Muscle of arm (tissue), 1 donor: ENCODE measurements at regions not wholly inside any gene's neighbourhood (a gene's known extent, or its start where the extent isn't known, plus 50 kb on each side); places are given as distances from the start of the nearest gene placed in this dataset.
A peak's percentile ranks its signal among the peaks of the same experiment; 100 is the strongest.

Experiments used
- DNase-seq: peaks from one replicate; pipeline ENCODE4 v3.0.0-alpha.2; 2013

DNA sequence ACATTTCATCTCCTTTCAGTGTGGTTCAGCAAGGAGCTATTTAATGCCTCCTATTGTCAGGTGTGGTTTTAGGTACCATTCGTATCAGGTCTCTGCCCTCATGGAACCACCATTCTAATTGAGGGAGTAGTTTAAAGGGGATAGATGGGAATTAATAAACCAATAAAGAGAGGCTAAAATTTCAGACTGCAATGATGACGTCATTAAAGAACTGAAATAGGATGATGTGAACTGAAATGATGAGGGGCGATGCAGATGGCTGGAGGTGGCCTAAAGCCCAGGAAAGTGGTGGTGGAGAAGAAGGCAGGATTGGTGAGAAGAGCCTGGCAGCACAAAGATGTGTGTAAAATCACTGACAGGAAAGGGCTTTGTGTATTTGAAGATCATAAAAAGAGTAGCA is 148.9 kb upstream of the RBFOX1 start:
- no peak for DNase-seq

DNA sequence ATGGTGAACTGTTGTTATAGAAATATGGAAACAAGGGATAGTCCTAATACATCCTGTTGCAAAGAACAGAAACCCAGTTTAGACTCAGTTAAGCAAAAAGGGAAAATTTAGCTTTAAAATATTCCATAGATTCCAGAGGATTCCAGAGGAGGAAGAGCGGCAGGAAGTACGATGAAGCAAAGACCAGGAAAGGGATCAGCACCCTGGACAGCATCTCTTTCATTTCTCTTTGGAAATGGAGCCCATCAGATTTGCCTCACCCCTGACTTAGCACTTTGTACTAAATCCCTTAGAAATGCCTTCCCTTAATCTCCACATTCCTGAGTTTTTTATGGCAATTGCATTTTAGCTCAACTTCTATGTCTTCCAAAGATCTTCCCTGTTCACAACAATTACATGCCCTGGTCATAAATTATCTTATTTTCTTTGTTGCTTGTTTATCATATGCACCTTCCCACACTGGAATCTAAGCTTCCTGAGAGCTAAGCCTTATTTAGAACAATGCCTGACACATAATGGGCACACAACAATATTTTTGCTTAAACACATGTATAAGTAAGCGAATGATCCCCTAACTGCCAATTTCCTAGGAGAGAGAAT is 150.0 kb upstream of the RBFOX1 start:
- DNase-seq = peak; percentile 2

DNA sequence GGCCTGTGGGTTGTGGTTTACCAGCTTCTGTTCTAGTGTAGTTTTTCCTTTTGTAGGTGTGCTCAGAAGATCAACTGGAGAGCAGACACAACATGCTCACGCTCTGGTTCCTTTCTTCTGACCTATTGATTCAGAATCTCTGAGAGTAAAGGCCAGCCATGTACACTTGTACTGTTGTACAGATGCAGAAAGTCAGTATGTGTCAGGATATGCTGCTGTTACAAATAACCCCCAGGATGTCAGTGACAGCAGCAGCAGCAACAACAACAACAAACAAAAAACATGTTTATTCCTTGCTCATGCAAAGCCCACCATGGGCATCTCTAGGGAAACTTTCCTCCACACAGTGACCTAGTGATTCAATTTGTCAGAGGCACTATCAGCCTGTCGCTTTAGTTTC is 154.8 kb upstream of the RBFOX1 start:
- no peak for DNase-seq

DNA sequence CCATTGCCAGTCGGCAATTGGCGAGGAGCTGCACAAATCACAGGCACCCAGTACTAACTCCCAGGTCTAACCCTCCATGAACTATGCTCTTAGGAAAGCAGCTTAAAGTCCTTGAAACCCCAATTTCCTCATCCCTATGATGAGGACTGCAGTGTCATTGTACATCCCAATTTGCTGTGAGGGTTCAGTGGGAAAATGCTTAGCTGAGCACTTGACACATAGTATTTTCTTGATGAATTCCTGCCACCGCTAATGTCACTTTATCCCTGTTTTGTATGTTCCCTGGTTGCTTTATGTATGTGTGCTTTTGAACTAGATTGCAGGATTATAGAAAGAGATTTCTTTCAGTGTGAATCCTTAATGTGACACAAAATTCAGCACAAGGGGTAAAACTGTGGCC is 161.5 kb upstream of the RBFOX1 start:
- DNase-seq = no peak

DNA sequence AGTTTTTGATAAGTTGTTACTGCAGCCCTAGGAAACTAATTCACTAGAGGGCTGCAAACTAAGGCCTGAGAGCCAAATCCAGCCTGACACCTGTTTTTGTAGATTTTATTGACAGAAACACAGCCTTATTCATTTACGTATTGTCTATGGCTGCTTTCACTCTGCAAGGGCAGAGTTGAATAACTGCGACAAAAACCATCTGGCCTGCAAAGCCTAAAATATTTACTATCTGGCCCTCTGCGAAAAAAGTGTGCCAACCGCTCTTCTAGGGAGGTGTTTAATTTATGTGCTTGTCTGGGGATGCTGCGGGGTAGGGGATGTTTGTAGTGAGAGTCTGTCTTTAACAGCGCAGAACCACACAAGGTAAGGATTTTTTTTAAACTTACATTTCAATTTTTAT is 165.0 kb upstream of the RBFOX1 start:
- DNase-seq = no peak

DNA sequence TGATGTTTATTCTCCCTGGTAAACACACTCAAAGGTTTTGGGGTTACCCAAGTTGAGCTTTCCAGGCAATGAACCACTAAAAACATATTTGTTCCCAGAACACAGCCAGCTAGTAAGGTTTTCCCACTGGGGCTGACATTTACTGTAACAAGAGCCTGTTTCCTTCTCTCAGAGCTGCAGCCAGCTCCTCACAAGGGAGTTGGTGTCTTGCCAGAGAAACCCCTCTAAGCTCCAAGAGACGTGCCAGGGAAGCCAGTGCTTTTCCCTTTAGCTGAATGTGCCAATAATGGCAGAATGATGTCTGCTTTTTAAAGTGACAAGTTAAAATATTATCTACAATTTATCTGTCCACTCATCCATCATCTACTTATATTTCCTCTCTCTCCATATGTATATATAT is 170.8 kb upstream of the RBFOX1 start:
- DNase-seq = no peak

DNA sequence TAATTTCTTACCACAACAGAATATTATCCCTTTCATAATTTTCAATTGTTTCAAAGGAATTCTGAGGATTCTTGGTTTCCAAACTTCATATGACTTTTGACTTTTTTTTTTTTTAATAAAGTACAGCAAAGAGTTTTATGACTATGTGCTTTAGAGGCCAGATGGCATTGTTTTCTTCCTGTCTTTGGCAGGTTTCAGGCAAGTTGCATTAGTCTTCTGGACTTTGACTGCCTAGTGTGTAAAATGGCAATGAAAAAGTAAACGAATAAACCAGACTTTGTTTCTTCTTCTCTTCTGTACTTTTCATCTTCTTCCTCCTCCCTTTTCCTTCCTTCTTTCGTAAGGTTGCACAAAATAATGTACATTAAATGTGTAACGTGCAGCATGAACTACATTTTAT is 172.6 kb upstream of the RBFOX1 start:
- no peak for DNase-seq

DNA sequence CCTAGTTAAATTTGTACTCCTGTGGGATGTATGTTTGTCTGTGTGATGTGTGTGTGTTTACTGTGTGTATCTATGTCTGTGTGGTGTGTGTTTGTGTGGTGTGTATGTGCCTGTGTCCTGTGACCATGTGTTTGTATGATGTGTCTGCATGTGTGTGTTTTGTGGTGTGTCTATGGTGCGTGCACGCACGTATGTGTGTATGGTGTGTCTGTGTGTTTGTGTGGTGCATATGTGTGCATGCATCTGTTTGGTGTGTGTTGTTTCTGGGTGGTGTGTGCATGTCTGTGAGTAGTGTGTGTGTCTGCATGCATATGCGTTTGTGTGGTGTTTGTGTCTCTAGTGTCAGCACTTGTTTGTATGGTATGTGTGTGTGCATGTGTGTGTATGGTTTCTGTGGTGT is 174.2 kb upstream of the RBFOX1 start:
- DNase-seq = no peak

DNA sequence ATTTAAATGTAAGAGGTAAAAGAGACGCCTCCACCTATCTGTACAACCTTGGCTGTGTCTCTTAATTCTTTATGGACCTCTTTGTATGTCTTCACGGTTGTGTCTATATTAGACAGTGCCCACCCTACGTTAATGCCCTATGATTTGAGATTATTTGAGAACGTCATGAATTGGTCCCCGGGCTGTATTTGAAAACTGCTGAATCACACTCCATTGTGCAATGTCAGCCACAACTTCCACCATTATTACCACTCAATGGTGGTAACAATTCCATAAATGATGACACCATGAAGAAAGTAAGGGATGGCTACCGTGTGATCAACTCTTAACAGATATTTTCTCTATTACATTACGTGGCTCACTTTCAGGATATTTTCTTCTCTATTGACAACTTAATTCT is 182.4 kb upstream of the RBFOX1 start:
- DNase-seq = no peak

DNA sequence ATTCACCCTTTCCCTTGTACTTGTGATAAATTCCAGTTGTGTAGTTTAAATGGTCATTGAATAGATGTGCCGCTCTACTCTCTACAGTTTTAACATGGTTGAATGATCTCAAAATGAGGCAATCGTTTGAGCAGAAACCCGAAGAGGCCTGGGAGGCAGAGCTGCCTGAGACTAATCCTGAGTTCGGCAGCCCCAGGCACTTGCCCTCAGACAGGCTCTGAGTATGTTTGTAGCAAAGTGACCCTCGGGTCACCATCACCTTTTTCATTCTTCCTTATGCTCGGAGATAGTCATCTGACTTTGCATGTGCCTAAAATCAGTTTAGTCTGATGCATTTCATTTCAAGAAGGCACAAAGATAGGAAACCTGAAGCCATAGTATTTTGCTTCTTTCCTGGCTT is 184.0 kb upstream of the RBFOX1 start:
- no peak for DNase-seq

DNA sequence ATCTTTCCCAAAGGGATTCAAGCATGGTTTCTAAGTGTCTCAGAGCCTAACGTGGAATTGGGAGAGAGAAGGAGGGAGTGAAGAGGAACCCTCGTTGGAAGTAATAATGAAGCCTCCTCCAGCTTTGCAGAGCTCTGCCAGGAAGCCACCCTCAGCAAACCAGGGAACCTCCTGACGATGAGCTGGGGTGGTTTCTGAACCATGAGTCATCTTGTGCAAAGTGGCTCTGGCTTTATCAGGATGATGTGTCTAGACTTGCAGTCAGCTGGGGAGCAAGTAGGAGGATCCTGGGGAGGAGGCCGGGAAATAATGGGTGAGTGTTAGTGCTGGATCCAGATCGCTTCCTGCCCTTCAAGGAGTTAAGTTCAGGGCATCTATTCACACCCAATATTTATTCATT is 191.7 kb upstream of the RBFOX1 start:
- DNase-seq = no peak

DNA sequence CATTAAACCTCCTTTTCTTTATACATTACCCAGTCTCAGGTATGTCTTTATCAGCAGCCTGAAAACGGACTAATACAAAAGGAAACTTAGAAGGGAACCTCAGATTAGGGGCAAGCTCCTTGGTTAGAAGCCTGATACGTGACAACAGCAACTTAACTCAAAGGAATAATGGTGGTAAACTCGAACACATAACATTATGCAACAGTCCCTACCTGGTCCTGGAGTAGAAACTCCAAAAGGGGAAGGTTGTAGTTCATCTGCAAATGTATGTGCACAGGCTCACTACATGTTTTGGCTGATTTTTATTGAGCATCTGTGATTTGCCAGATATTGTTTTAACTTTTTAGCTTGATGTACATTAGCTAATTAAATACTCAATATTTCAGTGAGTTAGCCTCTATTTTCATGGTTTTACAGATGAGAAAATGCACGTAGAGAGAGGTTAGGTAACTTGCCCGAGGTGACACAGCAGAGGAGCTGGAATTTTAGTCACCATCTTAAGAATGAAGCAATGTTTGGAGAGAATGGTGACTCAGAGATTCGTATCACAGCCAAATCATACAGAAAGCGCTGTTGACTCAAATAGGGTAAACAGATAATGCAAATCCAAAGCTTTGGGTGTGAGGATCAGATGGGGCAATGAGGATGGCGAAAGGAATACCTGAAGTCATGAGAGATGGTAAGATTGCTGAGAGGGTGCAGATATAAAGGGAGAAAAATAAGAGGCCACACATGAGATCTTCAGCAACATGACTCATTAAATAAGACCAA is 194.9 kb upstream of the RBFOX1 start:
- DNase-seq = no peak

DNA sequence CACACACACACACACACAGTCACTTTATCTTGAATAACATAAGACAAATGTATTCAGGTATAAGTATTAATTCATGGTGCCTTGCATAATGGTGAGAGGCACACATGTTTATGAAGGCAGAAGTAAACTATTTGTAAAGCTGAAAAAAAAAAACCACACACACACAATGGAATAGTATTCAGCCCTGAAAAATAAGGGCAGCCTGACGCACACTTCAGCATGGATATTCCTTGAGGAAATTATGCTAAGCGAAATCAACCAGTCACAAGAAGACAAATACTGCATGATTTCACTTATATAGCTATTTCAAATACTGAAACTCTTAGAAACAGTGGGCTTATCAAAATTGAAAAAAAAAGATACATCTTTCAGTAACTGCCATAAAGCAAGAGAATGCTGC is 200.2 kb upstream of the RBFOX1 start:
- no peak for DNase-seq

DNA sequence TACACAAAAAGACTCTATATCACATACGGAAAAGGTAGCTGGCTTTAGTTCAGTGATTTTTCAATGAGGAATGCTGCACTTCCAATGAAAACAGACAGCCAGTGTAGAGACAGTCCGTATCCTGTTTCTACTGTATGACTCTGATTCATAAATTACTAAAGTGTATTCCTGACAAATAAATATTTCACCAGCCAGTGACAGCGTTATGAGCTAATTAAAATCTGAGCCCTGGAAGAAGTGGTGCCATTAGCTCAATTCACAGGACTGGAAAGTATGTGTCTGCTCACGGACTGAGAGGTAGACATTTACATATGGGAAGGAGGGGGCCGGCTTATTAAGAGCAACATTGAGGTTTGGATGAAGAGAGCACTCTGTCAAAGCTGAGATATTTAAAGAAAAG is 207.9 kb upstream of the RBFOX1 start:
- no peak for DNase-seq

DNA sequence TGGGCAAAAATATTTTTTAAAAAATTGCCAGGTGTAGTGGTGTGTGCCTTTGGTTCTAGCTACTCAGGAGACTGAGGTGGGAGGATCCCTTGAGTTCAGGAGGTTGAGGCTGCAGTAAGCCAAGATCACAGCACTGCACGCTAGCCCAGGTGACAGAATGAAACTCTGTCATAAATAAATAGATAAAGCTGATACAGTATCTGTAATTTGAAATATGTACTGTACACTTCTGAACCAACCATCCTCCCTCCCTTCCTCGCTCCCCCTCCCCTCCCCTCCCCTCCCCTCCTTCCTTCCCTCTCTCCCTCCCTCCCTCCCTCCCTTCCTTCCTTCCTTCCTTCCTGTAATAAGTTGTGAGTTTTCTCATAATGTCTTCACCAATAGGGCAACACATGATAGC is 208.4 kb upstream of the RBFOX1 start:
- no peak for DNase-seq

DNA sequence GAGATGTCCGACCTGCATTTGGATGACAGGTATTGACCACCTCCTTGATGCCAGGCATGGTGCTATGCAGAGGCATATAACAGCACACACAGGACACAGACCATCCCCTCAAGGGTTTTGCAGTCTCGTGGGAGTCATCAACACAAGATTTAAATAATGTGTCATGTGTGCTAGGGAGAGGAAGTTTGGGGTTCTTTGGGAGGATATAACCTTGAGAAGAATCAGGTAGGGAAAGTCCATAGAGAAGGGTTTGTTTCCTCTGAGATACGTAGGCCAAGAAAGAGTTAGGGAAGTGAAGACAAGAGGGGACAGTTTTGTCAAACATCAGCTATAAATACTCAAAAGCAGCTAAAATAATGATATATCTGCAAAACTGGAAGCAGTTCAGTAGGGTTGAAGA is 215.9 kb upstream of the RBFOX1 start:
- DNase-seq = no peak

DNA sequence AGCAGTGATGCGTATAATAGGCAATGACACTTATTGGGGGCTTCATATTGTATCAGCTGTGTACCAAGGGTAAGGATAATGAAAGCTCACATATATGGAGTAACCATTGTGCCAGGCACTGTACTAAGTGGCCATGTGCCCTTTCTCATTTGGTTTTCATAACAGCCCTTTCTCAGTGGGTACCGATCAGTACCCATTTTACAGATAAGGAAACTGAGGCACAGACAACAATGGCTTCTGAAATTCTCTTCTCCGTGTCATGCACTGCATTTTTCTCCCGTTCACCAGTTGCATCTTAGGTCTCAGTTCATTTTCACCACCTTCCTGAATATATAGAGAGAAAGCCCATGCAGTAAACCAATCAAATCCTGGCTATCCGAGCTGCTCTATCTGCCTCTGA is 216.7 kb upstream of the RBFOX1 start:
- DNase-seq = no peak

DNA sequence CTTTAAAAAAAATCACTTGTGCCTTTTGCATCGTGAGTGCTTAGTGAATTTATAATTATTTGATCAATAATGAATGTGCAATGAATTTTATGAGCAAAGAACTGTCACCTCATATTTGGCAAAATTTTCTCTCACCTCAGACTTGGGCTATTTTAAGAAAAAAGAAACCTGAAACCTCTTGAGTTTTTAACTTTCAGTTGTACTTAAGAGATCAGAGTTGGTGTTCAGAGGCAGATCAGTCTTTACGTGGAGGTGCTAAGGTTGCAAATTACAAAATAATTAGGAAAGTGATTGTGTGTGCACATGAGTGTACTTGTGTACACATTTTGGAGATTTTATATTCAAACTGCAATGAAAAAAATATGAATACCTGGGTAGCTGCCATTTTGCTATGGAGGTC is 218.7 kb upstream of the RBFOX1 start:
- no peak for DNase-seq

DNA sequence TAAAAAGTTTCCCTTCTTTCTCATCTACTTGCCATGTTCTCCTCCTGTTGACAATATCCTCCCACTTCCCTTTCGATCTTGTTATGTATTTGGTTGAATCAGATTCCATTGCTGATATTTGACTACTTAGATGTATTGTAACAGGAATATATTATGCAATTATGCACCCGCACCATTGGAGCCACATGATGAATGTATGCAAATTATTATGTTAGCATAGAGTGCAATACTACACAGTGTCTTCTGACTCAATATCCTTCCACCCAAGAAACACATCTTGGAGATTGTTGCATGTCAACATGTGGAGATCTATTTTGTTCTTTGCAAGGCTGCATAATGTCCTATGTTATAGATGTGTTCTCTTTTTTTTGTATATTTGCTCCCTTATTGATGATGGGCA is 219.2 kb upstream of the RBFOX1 start:
- no peak for DNase-seq

DNA sequence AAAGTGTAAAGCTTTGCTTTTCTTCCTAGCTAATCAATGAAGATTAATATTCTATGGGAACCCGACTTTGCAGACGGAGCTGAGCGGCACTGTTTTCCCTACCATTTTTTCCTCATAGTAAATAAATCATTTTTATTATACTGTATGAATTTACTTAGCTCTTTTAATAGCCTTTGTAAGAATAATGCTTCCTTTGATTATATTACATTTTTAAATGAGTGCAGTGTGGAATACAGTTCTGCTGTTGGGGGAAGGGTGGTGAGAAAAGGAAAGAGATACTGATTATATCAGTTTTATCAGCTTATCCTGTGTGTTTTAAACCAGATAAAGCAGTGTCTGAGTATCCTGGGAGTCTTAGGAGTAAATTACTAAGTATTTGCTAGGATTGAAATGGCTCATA is 221.4 kb upstream of the RBFOX1 start:
- DNase-seq = no peak

DNA sequence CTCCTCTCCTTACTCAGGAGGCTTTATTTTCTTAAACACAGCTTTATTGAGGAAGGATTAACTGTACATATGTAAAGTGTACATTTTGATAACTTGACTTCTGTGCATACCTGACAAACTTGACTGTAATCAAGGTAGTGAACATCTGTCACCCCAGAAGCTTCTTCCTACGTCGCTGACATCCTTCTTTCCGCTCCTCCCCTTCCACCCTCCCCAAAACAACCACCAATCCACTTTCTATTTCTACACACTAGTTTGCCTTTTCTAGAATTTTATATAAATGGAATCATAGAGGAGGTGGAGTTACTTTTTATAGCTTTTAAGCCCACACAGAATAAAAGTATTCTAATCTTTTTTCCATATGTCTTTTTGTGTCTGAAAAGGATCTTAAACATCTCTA is 225.2 kb upstream of the RBFOX1 start:
- no peak for DNase-seq

DNA sequence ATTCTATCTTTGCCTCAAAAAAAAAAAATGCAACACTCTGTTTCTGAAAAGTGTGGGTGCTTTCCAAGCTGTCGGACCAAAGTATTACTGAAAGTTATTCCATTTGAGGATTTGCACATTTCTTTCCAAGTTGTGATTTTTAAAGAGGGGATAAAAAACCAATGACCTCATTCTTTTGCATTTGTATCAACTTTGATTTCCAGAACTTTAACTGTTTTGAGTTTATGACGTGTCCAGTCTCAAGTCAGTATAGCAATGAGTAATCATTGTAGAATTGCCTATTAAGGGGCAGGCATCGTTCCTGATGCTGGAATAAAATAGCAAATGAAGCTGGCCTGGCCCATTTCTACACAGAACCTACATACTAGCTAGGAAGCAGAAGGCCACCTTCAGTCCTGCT is 229.6 kb upstream of the RBFOX1 start:
- no peak for DNase-seq

DNA sequence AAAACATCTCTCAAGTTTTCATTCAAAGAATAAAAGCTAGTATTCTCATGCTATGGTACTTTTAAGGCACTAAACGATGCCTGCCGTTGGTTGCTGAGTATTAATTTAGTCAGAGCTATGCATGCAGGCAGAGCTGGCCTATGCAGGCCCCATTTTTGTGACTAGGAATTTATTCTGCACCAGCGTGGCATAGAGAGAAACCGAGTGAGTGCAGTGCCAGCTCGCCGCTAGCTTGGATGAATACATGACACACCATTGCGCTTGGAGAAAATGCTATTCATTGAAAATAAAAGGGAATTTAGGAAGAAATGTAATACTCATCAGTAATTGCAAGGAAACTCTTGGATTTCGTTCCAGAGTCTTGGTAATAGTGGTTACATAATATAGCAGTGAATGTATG is 231.6 kb upstream of the RBFOX1 start:
- no peak for DNase-seq

DNA sequence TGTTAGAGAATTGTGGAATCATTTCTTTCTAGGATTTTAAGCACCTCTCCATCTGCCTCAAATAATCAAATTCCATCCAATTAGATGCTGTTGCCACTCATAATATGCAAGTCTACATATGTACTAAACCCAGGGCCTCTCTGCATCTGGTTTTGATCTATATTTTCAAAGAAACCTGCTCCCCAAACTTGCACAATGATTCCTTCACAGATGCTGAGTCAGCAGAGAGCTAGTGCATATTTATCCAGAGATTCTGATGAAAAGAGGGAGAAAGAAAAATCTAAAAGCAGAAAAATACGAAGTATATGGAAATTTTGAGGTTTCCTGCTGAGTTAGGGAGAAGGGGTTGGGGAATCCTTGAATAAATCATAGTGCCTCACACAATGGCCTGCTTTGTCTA is 235.1 kb upstream of the RBFOX1 start:
- no peak for DNase-seq
